ENCODE measurements at regions not wholly inside any gene's neighbourhood (a gene's known extent, or its start where the extent isn't known, plus 50 kb on each side); places are given as distances from the start of the nearest gene placed in this dataset.

DNA sequence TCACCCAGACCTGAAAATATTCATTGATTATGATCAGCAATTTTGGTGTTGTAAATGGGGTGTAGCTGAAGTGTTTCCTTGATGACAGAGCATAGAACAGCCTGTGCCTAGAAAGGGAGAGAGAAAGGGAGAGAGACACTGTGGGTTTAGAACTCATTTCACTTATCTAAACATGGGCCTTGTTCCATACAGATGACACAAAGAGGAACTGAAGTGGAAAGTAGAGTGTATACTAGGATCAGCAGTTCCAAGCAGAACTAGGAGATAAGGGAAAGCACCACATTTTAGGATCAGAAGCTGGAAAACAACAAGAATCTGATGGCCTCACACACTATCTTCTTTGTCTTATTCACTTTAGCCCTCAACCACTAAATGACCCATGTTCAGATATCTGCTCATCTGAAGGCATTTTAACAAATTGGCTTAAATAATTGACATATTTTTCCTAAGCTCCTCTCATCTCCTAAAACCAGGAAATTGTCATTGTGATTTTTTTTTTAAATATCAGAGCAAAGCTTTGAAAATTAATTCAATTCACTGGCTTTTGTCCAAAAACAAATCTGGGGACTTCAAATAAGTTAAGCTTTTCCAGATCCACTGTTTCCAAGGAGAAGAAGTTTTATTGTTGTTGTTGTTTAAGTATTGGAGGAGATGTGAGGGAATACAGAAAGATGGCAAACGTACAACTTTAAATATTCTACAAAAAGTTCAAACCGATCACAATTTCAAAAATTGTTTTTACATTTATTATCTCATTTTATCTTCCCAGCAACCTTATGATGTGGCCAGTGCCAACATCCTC is 103.8 kb downstream of the LYPLAL1 start:
- no peak for TF ChIP-seq EZH2 (IDR thresholded peaks at IDR 0.05)
- TF ChIP-seq CTCF (IDR thresholded peaks at IDR 0.05): no peak
- TF ChIP-seq EZH2phosphoT487 (IDR thresholded peaks at IDR 0.05): no peak

Measured in neural progenitor cell (in vitro differentiated cells).